A549 (cell line): ENCODE measurements at regions not wholly inside any gene's neighbourhood (a gene's known extent, or its start where the extent isn't known, plus 50 kb on each side); places are given as distances from the start of the nearest gene placed in this dataset.

Source experiments
- CEBPB ChIP-seq, 2 experiments: fragments of >200 bp in 1 of 2; sonication (Bioruptor Twin) in 1 of 2; formaldehyde crosslinking in 1 of 2; IDR thresholded peaks; 2 replicates each; pipeline ENCODE4 v1.6.1; 2012 to 2016
- EP300 ChIP-seq, 2 experiments: fragments of >200 bp; sonication (Bioruptor Twin); formaldehyde crosslinking; IDR thresholded peaks; 2 replicates in 1 of 2; 3 replicates in 1 of 2; pipeline ENCODE4 v1.6.1; 2016 to 2017
- NPAS2 ChIP-seq: fragments of 250-450 bp; sonication (Bioruptor Pico); IDR thresholded peaks from 2 replicates; pipeline ENCODE4 v1.8.0; 2022; ENCODE audit warnings: mild to moderate bottlenecking, moderate library complexity, borderline replicate concordance
- PBX3 ChIP-seq: IDR thresholded peaks from 2 replicates; pipeline ENCODE4 v1.6.1; 2012
- POLR2A ChIP-seq: IDR thresholded peaks from 2 replicates; pipeline ENCODE4 v1.6.1; 2012; ENCODE audit warnings: mild to moderate bottlenecking, low read length
- RFX5 ChIP-seq: fragments of 450-650 bp; IDR thresholded peaks from 2 replicates; pipeline ENCODE4 v1.7.1; 2014; ENCODE audit warnings: antibody characterized with exemption, mild to moderate bottlenecking, moderate library complexity
- SREBF2 ChIP-seq: fragments of 450-650 bp; IDR thresholded peaks from 2 replicates; pipeline ENCODE4 v1.6.1; 2014; ENCODE audit warnings: mild to moderate bottlenecking, moderate library complexity
- ZSCAN20 ChIP-seq: fragments of 250-450 bp; sonication (Bioruptor Pico); IDR thresholded peaks from 2 replicates; pipeline ENCODE4 v1.8.0; 2022; ENCODE audit warnings: mild to moderate bottlenecking, moderate library complexity
- TF ChIP-seq, protein P1 (sequence below): fragments of >200 bp; sonication (Bioruptor Twin); formaldehyde crosslinking; IDR thresholded peaks from 3 replicates; pipeline ENCODE4 v1.5.1; 2016

DNA sequence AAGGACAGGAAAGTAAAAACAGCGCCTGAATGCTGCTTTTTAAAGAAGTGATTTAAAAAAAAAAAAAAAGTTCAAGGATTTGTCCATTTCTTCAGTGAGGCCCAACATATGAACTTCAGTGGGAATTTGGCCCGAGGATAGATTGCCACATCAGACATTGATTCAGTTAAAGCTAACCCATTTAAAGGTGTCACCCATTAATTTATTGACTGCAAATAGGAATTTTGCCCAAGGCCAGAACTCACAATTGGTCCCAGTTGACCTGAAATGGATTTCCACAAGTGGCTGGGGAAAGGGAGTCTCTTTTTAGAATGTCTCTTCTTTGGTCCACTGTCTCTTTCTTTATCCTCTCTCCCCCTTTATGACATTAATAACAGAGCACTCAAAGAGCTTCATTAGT lies 86.5 kb upstream of the RPL34 start:
- TF ChIP-seq ZSCAN20 (CRISPR knock-in tag) (no peak), PBX3 (no peak), POLR2A (no peak), CEBPB (IDR thresholded peaks at IDR 0.05) (no peak), SREBF2 (no peak), NPAS2 (CRISPR knock-in tag) (no peak), EP300 (IDR thresholded peaks at IDR 0.05) (no peak), RFX5 (no peak)
- TF ChIP-seq, protein P1, sequence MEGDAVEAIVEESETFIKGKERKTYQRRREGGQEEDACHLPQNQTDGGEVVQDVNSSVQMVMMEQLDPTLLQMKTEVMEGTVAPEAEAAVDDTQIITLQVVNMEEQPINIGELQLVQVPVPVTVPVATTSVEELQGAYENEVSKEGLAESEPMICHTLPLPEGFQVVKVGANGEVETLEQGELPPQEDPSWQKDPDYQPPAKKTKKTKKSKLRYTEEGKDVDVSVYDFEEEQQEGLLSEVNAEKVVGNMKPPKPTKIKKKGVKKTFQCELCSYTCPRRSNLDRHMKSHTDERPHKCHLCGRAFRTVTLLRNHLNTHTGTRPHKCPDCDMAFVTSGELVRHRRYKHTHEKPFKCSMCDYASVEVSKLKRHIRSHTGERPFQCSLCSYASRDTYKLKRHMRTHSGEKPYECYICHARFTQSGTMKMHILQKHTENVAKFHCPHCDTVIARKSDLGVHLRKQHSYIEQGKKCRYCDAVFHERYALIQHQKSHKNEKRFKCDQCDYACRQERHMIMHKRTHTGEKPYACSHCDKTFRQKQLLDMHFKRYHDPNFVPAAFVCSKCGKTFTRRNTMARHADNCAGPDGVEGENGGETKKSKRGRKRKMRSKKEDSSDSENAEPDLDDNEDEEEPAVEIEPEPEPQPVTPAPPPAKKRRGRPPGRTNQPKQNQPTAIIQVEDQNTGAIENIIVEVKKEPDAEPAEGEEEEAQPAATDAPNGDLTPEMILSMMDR = no peak
